ENCODE measurements at regions not wholly inside any gene's neighbourhood (a gene's known extent, or its start where the extent isn't known, plus 50 kb on each side); places are given as distances from the start of the nearest gene placed in this dataset.
"Not testable (repeated sequence)": the region's sequence is repeated elsewhere in the genome, so short reads cannot be mapped to it uniquely, and the experiment has no call there.

GRCh38 chr3:107198581-107199181 is 178.6 kb upstream of the CCDC54 start:
- DNase-seq (ENCODE audit: low spot score in 2 of 2), result peak in 1 of 2 donors; percentile 13
- Histone ChIP-seq H3K9me3 (no peaks in the 10 kb centered on the region), H3K27ac (no peak overlapping the region), H3K4me3 (no peak overlapping the region), H3K27me3 (no peaks in the 10 kb centered on the region), H3K36me3 (no peaks in the 10 kb centered on the region), H3K4me1 (peaks cover 0 to 13% (median 0%) of the 10 kb centered on the region in 4 donors)
- 46 to 55% methylated on average over 9 of the region's 9 CpGs for WGBS, 2 donors
- no peak for TF ChIP-seq POLR2A (IDR thresholded peaks at IDR 0.05)
- no peak for TF ChIP-seq EP300 (IDR thresholded peaks at IDR 0.05)
- no peak for TF ChIP-seq CTCF (IDR thresholded peaks at IDR 0.05)

DNA sequence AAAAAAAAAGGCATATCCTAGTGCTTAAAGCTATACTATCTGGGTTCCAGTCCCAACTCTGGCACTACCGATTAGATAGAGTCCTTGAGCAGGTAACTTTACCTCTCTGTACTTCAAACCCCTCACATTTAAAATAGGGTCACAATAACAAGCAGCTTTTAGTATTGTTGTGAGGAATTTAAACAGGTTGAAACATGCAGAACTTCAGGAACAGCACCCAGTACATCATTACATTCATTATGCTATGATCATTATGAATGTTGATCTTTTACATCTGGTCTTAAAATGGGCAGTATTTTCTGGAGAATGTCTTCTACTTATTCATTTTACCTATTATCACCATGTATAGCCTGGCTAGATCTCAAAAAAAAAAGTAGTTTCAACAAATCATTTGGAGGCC is 176.1 kb upstream of the CCDC54 start:
- DNase-seq (ENCODE audit: low spot score in 2 of 2), result no peak
- TF ChIP-seq POLR2A (IDR thresholded peaks at IDR 0.05) (no peak), EP300 (IDR thresholded peaks at IDR 0.05) (no peak), CTCF (IDR thresholded peaks at IDR 0.05) (no peak)
- Histone ChIP-seq H3K36me3 (no peaks in the 10 kb centered on the region), H3K27me3 (no peaks in the 10 kb centered on the region), H3K4me1 (peaks cover 0 to 14% (median 0%) of the 10 kb centered on the region in 4 donors), H3K9me3 (no peaks in the 10 kb centered on the region), H3K4me3 (no peak overlapping the region), H3K27ac (no peak overlapping the region)
- WGBS, 2 donors, result 97 to 100% methylated on average over 1 of the region's 1 CpG

DNA sequence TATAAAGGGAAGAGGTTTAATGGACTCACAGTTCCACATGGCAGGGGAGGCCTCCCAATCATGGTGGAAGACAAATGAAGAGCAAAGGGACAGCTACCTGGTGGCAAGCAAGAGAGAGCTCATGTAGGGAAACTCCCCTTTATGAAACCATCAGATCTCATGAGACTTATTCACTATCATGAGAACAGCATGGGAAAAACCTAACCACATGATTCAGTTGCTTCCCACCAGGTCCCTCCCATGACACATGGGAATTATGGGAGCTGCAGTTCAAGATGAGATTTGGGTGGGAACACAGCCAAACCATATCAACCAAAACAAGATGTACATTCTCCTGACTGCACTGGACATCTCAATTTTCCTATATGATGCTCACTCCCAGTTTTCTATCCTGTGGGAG is 174.4 kb upstream of the CCDC54 start:
- not testable (repeated sequence) for H3K27ac ChIP-seq; H3K27me3 ChIP-seq; H3K36me3 ChIP-seq; DNase-seq (ENCODE audit: low spot score in 2 of 2); H3K4me3 ChIP-seq; H3K9me3 ChIP-seq
- peaks cover 0 to 29% (median 14%) of the 10 kb centered on the region in 4 donors for H3K4me1 ChIP-seq

DNA sequence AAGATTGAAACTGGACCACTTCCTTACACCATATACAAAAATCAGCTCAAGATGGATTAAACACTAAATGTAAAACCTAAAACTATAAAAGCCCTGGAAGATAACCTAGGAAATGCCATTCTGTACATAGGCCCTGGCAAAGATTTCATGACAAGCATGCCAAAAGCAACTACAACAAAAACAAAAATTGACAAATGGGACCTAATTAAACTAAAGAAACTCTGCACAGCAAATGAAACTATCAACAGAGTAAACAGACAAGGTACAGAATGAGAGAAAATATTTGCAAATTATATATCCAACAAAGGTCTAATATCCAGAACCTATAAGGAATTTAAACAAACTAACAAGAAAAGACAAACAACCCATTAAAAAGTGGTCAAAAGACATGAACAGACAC is 173.1 kb upstream of the CCDC54 start:
- Histone ChIP-seq H3K4me1 (peaks cover 0 to 31% (median 20%) of the 10 kb centered on the region in 4 donors), H3K4me3 (no peak overlapping the region), H3K27ac (no peak overlapping the region), H3K36me3 (no peaks in the 10 kb centered on the region), H3K9me3 (no peaks in the 10 kb centered on the region), H3K27me3 (no peaks in the 10 kb centered on the region)
- TF ChIP-seq EP300 (IDR thresholded peaks at IDR 0.05), result no peak
- TF ChIP-seq POLR2A (IDR thresholded peaks at IDR 0.05), result no peak
- TF ChIP-seq CTCF (IDR thresholded peaks at IDR 0.05), result no peak
- DNase-seq (ENCODE audit: low spot score in 2 of 2), result no peak

GRCh38 chr3:107205358-107205757 is 171.9 kb upstream of the CCDC54 start:
- WGBS, 2 donors, result 78 to 82% methylated on average over 3 of the region's 3 CpGs
- Histone ChIP-seq H3K4me3 (no peak overlapping the region), H3K4me1 (peaks cover 0 to 43% (median 22%) of the 10 kb centered on the region in 4 donors), H3K27ac (no peak overlapping the region), H3K36me3 (no peaks in the 10 kb centered on the region), H3K9me3 (no peaks in the 10 kb centered on the region), H3K27me3 (no peaks in the 10 kb centered on the region)
- no peak for DNase-seq (ENCODE audit: low spot score in 2 of 2)
- TF ChIP-seq CTCF (IDR thresholded peaks at IDR 0.05), result no peak
- TF ChIP-seq EP300 (IDR thresholded peaks at IDR 0.05), result no peak
- TF ChIP-seq POLR2A (IDR thresholded peaks at IDR 0.05), result no peak

GRCh38 chr3:107206141-107206540 is 171.1 kb upstream of the CCDC54 start:
- WGBS, 2 donors, result 60 to 63% methylated on average over 1 of the region's 1 CpG

More at GRCh38 chr3:107206141-107206540, 171.1 kb upstream of the CCDC54 start:
- H3K9me3 ChIP-seq, result no peaks in the 10 kb centered on the region
- H3K4me1 ChIP-seq, result peaks cover 0 to 44% (median 22%) of the 10 kb centered on the region in 4 donors
- peak in 1 of 2 donors; percentile 29 for DNase-seq (ENCODE audit: low spot score in 2 of 2)
- H3K36me3 ChIP-seq, result no peaks in the 10 kb centered on the region
- H3K4me3 ChIP-seq, result no peak overlapping the region
- no peak overlapping the region for H3K27ac ChIP-seq
- TF ChIP-seq EP300 (IDR thresholded peaks at IDR 0.05) (no peak), POLR2A (IDR thresholded peaks at IDR 0.05) (no peak), CTCF (IDR thresholded peaks at IDR 0.05) (peak in 4 of 5 experiments; percentile 34 to 47 (median 39))
- no peaks in the 10 kb centered on the region for H3K27me3 ChIP-seq
